ENCODE measurements at regions not wholly inside any gene's neighbourhood (a gene's known extent, or its start where the extent isn't known, plus 50 kb on each side); places are given as distances from the start of the nearest gene placed in this dataset.

DNA sequence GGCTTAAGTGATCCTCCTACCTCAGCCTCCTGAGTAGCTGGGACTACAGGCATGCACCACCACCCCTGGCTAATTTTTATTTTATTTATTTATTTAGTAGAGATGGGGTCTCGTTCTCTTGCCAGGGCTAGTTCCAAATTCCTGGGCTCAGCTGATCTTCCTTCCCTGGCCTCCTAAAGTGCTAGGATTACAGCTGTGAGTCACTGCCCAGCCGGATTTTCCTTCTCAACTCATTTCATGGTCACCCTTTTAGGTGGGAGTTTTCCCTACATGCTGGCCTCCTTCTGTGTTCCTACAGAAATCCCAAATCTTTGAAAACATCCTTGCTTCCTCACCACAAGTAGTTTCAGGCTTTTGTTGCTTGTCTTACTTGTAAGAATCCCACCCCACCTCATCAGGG is 102.1 kb upstream of the SIAH1 start:
- Histone ChIP-seq H3K9me3 (ENCODE audit: low read length) (no peaks in the 10 kb centered on the region), H3K79me2 (ENCODE audit: insufficient read depth, low read depth, low read length) (no peaks in the 10 kb centered on the region), H4K20me1 (ENCODE audit: insufficient read depth, low read length) (no peaks in the 10 kb centered on the region), H3K36me3 (ENCODE audit: insufficient read depth, low read length) (no peaks in the 10 kb centered on the region), H3K4me2 (ENCODE audit: low read length) (no peak overlapping the region), H2AFZ (ENCODE audit: low read length) (no peak overlapping the region), H3K4me1 (ENCODE audit: insufficient read depth, low read length, poor library complexity, severe bottlenecking) (no peaks in the 10 kb centered on the region), H3K4me3 (ENCODE audit: low read depth, low read length, poor library complexity, severe bottlenecking) (no peak overlapping the region), H3K27ac (ENCODE audit: low read depth, low read length, poor library complexity, severe bottlenecking) (no peak overlapping the region), H3K9me2 (ENCODE audit: insufficient read depth, low read length) (no peaks in the 10 kb centered on the region)
- POLR2A ChIA-PET, result interaction anchor here (0.7 kb wide), 1 partner anchor 897 kb away, joined by 3 read pairs; no protein-coding TSS in a partner anchor
- DNase-seq (ENCODE audit: low spot score), result no peak
- CTCF ChIA-PET (ENCODE audit: unreplicated experiment), result no interaction called here
- no TSS peak for BruUV-seq (replicated peaks)
- TF ChIP-seq, protein P1, sequence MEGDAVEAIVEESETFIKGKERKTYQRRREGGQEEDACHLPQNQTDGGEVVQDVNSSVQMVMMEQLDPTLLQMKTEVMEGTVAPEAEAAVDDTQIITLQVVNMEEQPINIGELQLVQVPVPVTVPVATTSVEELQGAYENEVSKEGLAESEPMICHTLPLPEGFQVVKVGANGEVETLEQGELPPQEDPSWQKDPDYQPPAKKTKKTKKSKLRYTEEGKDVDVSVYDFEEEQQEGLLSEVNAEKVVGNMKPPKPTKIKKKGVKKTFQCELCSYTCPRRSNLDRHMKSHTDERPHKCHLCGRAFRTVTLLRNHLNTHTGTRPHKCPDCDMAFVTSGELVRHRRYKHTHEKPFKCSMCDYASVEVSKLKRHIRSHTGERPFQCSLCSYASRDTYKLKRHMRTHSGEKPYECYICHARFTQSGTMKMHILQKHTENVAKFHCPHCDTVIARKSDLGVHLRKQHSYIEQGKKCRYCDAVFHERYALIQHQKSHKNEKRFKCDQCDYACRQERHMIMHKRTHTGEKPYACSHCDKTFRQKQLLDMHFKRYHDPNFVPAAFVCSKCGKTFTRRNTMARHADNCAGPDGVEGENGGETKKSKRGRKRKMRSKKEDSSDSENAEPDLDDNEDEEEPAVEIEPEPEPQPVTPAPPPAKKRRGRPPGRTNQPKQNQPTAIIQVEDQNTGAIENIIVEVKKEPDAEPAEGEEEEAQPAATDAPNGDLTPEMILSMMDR (conservative IDR thresholded peaks at IDR 0.05; ENCODE audit: low read length), result no peak
- no peak for TF ChIP-seq EZH2phosphoT487 (IDR thresholded peaks at IDR 0.05; ENCODE audit: borderline replicate concordance, low read depth, low read length)
- intact Hi-C loops (cut with micrococcal nuclease; ENCODE audit: unreplicated experiment), result no loop called here

DNA sequence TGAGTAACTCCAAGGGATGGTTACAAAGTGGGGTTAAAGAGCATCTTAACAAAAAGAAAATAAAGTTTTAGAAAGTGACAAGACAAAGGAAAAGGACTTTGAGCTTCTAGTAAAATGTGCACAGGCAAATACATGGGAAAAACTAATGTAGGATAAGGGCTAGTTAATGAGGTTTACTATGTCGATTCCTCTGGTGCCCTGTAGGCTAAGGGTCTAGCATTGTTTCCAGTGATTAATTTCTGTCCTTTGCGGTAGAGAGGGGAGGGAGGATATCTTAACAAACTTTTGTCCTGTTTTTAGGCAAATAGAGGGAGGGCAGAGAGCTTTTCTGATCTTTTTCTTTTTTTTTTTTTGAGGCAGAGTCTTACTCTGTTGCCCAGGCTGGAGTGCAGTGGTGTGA is 96.6 kb upstream of the SIAH1 start:
- TF ChIP-seq, protein P1 (conservative IDR thresholded peaks at IDR 0.05; ENCODE audit: low read length), result no peak
- no peak for TF ChIP-seq EZH2phosphoT487 (IDR thresholded peaks at IDR 0.05; ENCODE audit: borderline replicate concordance, low read depth, low read length)
- Histone ChIP-seq H3K27ac (ENCODE audit: low read depth, low read length, poor library complexity, severe bottlenecking) (no peak overlapping the region), H3K9me2 (ENCODE audit: insufficient read depth, low read length) (no peaks in the 10 kb centered on the region), H3K4me1 (ENCODE audit: insufficient read depth, low read length, poor library complexity, severe bottlenecking) (no peaks in the 10 kb centered on the region), H3K4me3 (ENCODE audit: low read depth, low read length, poor library complexity, severe bottlenecking) (no peak overlapping the region), H2AFZ (ENCODE audit: low read length) (no peak overlapping the region), H4K20me1 (ENCODE audit: insufficient read depth, low read length) (no peaks in the 10 kb centered on the region), H3K9me3 (ENCODE audit: low read length) (no peaks in the 10 kb centered on the region), H3K4me2 (ENCODE audit: low read length) (no peak overlapping the region), H3K36me3 (ENCODE audit: insufficient read depth, low read length) (no peaks in the 10 kb centered on the region), H3K79me2 (ENCODE audit: insufficient read depth, low read depth, low read length) (no peaks in the 10 kb centered on the region)
- no TSS peak for BruUV-seq (replicated peaks)
- CTCF ChIA-PET (ENCODE audit: unreplicated experiment), result no interaction called here
- intact Hi-C loops (cut with micrococcal nuclease; ENCODE audit: unreplicated experiment), result no loop called here
- POLR2A ChIA-PET, result interaction anchor here (0.7 to 1.2 kb wide), 4 partner anchors 12 to 1789 kb away, joined by 3 to 6 read pairs (median 3); no protein-coding TSS in a partner anchor
- no peak for DNase-seq (ENCODE audit: low spot score)

DNA sequence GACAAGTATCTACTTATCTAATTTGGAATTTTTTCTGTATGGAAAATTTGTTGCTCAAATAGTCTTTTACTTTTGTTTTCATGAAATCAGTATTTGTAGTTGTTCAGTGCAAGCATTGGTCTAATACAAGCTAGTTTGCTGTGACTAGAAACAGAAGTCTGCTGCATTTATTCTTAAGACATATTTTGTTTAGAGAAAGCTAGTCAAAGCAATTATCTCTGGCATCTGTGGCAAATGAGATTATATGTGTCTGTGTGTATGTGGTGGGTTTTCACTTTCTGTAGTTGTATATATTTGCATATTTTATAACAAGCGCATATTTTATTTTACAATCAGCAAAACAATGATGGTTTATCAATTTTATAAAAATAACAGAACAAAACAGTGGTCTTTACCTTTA is 96.0 kb upstream of the SIAH1 start:
- intact Hi-C loops (cut with micrococcal nuclease; ENCODE audit: unreplicated experiment), result no loop called here
- ChIA-PET CTCF (ENCODE audit: unreplicated experiment) (no interaction called here), POLR2A (interaction anchor here (1.2 kb wide), 2 partner anchors 11 to 13 kb away, joined by 3 to 6 read pairs; no protein-coding TSS in a partner anchor)

More for the DNA sequence above, 96.0 kb upstream of the SIAH1 start:
- Histone ChIP-seq H4K20me1 (ENCODE audit: insufficient read depth, low read length) (no peaks in the 10 kb centered on the region), H3K4me3 (ENCODE audit: low read depth, low read length, poor library complexity, severe bottlenecking) (no peak overlapping the region), H3K9me3 (ENCODE audit: low read length) (no peaks in the 10 kb centered on the region), H3K4me1 (ENCODE audit: insufficient read depth, low read length, poor library complexity, severe bottlenecking) (no peaks in the 10 kb centered on the region), H3K27ac (ENCODE audit: low read depth, low read length, poor library complexity, severe bottlenecking) (no peak overlapping the region), H3K9me2 (ENCODE audit: insufficient read depth, low read length) (no peaks in the 10 kb centered on the region), H3K4me2 (ENCODE audit: low read length) (no peak overlapping the region), H3K36me3 (ENCODE audit: insufficient read depth, low read length) (no peaks in the 10 kb centered on the region), H2AFZ (ENCODE audit: low read length) (no peak overlapping the region), H3K79me2 (ENCODE audit: insufficient read depth, low read depth, low read length) (no peaks in the 10 kb centered on the region)
- TF ChIP-seq, protein P1 (conservative IDR thresholded peaks at IDR 0.05; ENCODE audit: low read length), result no peak
- no peak for TF ChIP-seq EZH2phosphoT487 (IDR thresholded peaks at IDR 0.05; ENCODE audit: borderline replicate concordance, low read depth, low read length)
- no peak for DNase-seq (ENCODE audit: low spot score)
- no TSS peak for BruUV-seq (replicated peaks)

All from OCI-LY7 (cell line).